Kasumi-1 (cell line): ENCODE measurements at regions not wholly inside any gene's neighbourhood (a gene's known extent, or its start where the extent isn't known, plus 50 kb on each side); places are given as distances from the start of the nearest gene placed in this dataset.
"Not testable (repeated sequence)": the region's sequence is repeated elsewhere in the genome, so short reads cannot be mapped to it uniquely, and the experiment has no call there.

Source experiments
- DNase-seq, 2 experiments: peaks; one replicate each; lab custom pipeline; 2025; lab: John Stamatoyannopoulos, UW

DNA sequence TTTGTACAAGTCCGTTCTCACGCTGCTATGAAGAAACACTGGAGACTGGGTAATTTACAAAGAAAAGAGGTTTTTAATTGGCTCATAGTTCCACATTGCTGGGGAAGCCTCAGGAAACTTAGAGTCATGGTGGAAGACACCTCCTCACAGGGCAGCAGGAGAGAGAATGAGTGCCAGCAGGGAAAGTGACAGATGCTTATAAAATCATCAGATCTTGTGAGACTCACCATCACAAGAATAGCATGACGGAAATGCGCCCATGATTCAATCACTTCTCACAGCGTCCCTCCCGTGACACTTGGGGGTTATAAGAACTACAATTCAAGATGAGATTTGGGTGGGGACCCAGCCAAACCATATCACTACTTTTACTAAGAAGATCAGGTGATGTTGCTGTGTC is 285.8 kb downstream of the TMX3 start:
- DNase-seq: no peak

DNA sequence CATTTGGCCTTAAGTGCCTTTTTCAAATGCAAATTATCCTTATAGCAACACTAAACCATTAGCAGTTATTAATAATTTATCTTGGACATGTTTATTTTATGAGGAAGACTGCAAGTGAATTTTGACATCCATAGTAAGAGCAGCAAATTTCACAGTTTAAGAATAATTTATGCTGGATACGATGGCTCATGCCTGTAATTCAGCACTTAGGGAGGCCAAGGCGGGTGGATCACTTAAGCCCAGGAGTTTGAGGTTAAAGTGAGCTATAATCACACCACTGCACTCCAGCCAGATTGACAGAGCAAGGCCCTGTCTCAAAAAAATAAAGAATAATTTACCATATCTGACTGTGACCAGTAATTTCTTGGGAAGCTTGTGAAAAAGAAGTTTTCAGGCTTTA is 286.2 kb downstream of the TMX3 start:
- DNase-seq: no peak

DNA sequence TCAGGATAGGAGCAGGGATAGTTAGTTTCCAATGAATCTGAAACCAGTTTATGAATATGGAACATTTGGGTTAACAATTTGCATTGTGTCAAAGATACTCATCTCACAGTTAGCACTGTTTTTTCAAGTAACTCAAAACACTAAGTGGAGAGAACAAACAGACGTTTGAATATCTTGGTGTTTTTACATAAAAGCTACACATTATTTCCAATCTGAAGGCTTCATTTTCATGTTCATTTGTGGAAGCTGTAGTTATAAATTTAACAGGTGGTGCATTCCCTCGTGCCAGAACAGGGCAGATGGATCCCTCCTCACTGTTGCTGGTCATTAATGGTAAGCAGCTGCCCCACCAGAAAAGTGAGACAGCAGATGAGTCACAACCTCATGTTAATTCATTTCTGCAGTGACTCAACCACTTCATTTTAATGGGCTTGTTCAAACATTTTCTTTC is 286.9 kb downstream of the TMX3 start:
- no peak for DNase-seq

DNA sequence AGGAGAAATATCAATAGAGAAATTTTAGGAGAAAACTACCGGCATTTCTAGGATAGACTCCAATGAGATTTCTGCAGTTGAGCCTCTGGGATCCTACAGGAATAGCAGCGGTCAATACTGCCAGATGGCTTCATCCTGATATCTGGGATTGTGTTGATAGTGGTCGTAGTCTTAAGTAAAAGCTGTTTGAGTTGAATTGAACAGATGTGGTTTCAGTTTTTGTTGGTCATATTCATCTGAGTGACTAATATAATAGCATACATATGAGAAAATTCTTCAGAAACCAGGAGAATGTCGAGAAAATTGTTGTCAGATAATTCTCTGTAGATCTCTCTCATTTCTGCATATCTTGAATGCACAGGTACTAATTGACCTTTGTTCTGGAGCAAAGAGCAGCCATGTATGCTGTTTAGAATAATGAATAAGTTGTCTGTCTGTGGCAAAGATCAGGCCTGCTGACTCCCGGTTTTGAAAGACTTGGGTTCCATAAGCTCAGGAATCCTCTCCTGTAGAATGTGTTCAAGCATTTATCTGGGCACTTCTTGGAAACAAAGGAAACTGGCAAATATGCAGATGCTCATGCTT is 288.1 kb downstream of the TMX3 start:
- no peak for DNase-seq

DNA sequence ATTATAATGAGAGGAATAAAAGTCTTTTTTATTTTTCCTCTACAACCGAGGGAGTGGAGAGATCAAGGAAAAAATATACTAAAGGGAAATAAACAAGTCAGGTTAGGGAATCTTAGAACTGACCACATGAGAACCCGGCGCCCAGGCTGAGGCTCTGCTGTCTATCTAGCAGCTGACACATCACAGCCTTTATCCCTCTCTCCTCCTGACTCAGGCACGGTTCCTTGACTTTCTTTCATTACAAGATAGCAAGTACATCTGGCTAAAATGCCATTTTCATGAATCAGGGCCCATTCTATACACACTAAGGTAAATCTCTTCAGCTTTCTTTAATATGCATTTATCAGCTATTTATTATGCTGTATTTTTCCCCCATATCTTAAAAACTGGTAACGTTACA is 296.0 kb downstream of the TMX3 start:
- DNase-seq: no peak

DNA sequence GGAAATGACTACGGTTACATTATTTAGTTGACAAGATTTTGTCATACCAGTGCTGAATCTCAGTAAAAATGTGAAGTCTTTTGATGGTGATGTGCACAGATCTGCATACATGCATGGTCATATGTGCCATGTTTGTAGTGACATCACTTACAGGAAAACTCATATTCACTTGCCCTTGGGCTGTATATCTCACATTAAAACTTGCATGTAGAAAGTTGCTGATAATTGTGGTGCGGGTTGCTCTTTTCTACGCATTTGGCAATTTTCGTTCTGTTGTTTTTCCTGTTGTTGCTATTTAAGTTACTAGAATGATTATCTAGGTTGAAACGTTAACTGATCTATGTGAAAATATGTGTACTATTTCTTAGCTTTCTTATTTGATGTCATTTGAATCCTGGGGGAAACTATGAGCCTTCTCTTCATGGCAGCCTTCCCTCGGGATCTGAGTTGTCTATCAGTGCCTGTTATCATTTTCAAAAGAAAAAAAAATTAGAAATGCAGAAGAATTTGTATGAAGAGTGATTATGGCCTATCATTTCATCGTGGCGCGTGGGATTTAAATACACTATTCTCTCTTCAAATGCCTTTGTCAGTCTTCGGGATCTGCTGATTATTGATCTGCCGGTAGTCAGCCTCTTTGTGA is 296.6 kb downstream of the TMX3 start:
- DNase-seq: no peak

DNA sequence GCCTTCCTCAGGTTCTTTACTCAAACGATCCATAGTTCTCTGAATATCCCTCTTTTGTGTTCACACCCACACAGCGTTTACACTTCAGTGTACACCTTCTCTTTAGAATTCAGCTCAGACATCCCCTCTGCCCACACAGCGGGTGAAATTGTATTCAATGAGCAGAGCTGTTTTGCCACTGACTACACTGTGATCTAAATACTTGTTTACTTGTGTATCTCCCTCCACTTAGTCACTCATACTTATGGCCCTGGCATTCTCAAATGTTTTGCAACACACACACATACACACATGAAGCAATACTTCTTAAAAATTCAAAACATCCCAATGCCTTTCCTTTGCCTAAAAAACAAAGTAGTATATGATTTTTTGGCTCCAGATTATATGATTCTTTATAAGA is 297.1 kb downstream of the TMX3 start:
- no peak for DNase-seq

DNA sequence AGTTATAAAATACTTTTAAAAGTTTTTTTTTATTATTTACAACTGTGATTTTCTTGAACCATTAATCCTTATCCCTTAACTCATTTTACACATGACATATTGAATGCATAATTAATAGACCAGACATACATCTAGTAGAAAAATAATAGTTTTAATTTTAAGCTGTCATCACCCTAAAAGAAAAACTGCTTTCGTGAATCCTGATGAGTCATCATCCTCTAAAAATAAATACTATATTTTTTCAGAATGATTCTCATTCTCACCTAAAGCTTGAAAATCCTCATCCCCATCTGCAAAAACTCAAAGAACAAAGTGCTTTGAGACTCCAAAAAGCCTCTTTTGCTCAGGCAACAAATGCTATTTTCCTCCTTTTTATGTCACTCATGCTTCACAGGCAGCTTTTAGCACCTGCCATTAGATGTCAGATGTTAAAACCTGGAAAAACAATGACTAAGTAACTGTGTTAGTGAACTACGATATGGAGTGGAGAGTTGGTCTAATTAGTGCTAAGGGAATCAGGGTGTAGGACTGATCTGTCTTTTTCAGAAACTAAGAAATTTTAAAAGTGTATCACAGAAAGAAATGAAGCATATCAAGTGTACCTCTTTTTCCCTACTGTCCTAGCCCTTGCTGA is 297.6 kb downstream of the TMX3 start:
- no peak for DNase-seq

DNA sequence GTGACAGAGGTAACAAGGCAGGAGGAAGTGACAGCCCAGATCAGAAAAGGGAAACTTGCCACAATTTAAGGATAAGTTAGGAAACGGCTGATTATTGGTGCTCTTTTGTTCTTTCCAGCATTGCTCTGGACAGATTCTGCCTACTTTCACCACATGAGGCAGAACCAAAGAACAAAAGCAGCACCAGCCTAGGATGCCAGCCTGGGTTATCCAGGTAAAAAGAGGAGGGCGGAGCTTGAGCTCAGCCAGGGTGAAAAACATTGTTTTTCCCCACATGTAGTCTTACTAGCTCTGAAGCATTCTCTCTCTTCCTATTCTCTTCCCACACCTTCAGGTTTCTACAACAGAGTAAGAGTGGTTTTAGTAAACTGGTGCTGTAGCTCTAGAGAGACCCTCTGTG is 300.5 kb downstream of the TMX3 start:
- DNase-seq: no peak

DNA sequence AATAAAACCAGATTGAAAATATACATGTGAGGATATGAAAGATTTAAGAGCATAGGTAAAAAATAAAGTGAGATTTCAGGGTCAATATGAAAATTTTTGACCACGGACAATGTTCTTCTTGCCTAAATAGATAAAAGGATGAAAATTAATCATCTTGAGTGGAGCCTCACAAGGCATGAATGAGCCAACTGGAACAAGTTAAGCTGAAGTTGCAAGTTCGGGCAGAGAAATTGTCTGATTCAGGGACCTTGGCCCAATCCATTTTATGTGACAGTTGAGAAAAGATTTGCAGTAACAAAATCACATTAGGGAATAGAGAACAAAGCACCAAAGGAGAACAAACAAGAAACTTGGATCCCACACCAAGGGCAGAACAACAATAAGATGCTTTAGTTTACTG is 305.3 kb downstream of the TMX3 start:
- no peak for DNase-seq

DNA sequence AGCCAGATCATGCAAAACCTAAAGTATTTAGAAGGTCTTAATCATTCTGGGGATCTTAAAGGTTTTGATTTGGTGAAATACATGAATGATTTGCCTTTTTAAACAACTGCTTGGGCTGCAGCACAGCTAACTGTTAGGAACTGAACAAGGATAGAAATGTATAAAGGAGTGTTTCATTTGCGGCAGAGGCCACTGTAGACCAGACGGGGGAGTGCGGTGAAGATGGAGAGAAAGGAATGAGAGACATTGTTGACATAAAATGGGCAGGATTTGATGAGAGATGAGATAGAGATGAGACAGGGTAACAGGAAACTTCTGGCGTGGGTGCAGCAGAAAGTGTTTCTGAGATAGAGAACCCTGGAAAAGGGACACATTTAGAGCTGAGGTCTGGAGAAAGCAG is 308.1 kb downstream of the TMX3 start:
- no peak for DNase-seq

DNA sequence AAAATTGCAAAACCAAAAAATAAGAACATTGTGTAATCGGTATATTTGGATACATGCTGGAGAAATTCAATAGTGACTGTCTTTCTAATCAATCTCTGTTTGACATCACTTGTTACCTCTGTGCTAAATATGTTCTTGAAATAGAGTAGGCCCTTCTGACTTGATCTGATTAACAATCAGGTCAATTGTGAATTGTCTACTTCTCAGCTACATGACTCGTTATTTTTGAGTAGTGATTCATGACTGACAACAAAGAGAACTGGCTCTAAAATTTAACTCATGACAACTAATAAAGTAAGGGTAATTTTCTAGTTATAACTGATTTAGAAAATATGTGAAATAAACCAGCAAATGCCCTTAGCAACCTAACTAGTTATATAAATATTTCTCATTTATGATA is 312.1 kb downstream of the TMX3 start:
- DNase-seq: no peak

DNA sequence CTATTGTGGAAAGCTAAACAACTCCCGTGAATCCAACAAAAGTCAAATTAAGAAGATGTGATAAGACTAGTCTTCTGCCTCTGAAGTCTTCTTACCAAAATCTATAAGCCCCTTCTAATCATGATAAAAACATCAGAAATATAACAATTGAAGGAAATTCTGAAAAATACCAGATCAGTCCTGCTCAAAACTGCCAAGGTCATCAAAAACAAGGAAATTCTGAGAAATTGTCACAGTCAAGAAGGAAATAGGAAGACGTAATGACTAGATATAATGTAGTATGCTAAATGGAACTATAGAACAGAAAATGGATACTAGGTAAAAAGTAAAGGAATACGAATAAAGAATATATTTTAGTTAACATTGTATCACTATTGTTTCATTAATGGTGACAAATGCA is 314.0 kb downstream of the TMX3 start:
- DNase-seq: no peak

DNA sequence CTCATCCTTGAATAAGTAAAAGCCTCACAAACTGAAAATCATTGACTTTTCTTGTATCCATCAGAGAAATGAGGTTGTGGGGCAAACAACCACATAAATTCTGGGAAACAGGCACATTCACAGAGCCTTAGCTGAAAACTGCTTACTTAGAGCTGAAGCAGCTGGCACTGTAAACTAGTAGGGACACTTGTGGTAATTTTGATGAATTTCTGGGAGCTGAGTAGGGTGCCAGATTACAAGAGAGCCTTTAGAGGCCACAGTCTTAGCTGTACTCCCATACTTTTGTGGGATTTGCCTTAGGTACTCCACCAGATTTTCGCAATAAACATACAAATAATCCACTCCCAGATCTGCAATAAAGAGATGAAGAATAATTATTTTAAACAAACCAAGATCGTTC is 315.2 kb downstream of the TMX3 start:
- DNase-seq: no peak

DNA sequence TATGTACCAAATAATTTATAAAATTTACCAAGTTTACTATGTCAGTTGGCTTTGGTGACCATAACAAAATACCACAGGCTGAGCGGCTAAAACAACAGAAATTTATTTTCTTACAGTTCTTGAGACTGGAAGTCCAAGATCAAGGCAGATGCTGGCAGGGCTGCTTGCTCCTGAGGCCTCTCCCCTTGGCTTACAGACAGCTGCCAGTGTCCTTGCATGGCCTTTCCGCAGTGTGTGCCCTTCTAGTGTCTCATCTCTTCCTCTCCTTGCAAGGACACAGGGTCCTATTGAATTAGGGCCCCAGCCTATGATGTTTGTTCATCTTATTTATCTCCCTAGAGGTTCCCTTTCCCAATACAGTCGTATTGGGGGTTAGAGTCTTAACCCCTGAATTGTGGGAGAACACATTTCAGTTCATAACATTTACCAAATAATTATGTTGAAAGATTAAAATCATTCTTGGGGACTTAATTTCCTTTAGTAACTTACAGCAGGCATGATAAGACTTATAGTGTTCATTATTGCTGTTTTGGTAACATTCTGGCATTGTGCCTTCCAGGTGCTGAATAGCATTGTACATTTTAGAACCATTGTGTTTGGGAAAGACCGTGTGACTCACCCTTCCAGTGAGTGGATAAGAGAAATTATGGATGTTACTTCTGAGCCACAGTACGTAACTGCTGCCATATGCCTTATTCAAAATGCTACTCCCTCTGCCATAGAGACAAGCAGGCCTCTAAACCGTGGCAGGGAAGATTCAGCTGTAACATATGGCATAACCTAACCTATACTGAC is 317.5 kb downstream of the TMX3 start:
- DNase-seq: no peak

DNA sequence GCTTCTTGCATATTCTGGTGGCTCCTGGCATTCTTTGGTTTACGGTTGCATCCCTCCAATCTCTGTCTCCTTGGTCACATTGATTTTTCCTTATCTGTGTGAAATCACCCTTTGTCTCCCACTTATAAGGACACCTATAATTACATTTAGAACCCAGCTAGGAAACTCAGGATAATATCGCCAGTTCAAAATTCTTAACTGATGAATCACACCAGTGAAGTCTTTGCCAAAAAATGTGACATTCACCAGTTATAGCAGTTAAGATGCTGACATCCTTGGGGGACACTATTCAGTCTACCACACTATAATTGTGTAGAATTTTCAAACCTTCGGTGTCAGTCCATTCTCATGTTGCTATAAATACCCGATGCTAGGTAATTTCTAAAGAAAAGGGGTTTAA is 320.2 kb downstream of the TMX3 start:
- DNase-seq: no peak

DNA sequence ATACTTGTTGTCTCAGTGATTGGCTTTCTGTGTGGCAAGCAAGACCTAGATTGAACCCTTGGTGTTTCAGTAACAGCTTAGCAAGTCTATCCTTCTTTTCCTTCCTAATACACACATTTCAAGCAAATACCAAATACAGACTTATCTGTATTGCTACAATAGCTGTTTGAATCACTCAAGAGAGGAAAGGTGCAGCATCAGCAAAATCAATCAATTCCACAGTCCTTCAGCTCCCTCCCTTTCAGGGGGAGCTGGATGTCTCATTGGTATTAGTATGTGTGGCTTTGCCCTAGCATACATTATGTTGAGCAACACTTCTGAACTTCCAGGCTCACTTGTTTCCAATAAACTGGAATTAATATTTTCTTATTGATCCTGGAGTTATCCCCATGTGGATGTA is 323.1 kb downstream of the TMX3 start:
- DNase-seq: no peak

DNA sequence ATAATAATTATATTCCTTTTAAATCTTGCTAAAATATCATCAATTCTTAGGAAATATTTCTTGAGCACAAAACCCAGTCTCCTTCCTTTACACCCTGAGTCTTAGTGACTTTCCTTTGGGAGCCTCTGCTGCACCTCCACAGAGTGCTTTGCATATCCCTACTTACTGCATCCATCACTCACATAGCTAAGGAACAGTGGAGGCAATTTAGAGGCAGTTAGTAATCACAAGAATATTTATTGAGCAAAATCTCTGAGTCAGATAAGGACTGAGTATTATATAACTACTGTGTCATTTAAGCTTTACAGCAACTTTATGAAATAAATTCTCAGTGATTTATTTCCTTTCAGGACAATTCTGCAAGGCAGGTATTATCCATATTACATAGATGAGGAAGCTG is 327.7 kb downstream of the TMX3 start:
- no peak for DNase-seq

DNA sequence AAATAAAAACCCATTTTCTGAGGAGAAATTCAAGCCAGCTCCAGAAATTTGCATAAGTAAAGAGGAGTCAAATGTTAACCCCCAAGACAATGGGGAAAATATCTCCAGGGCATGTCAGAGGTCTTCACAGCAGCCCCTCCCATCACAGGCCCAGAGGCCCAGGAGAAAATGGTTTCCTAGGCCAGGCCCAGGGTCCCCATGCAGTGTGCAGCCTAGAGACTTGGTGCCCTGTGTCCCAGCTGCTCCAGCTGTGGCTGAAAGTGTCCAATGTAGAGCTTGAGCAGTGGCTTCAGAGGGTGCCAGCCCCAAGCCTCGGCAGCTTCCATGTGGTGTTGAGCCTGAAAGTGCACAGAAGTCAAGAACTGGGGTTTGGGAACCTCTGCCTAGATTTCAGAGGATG is 330.9 kb downstream of the TMX3 start:
- not testable (repeated sequence) for DNase-seq

DNA sequence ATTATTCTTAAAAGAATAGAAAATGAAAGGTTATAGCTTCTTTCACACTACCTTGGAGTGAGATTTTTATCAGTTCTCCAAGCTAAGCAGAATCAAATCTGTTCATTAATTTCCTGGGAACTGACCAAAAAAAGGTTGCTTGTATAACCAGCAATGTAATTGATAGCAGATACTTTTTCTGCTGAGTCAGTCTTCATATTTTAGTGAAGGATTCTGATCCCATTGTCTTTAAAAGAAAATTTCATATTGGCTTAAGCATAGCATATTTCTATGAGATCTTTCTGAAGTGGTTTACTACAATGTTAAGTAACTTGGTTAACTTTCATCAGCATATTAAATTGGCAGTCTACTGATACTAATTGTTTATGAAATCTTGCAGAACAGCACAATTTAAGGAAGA is 338.0 kb downstream of the TMX3 start:
- no peak for DNase-seq

DNA sequence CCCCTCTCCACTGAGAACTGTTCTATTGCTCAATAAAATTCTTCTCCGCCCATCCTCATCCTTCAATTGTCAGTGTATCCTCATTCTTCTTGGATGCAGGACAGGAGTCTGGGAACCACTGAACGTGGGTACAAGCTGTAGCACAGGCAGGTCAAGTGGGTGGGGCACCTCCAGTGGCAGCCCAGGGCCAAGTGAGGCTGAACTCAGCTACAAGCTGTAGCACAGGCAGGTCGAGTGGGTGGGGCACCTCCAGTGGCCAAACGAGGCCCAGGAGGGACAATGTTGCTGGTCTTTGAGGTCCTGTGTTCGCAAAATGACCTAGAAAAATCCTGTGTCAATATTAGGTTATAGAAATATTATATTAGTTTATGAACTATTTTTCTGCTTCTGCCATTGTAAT is 352.0 kb downstream of the TMX3 start:
- no peak for DNase-seq

DNA sequence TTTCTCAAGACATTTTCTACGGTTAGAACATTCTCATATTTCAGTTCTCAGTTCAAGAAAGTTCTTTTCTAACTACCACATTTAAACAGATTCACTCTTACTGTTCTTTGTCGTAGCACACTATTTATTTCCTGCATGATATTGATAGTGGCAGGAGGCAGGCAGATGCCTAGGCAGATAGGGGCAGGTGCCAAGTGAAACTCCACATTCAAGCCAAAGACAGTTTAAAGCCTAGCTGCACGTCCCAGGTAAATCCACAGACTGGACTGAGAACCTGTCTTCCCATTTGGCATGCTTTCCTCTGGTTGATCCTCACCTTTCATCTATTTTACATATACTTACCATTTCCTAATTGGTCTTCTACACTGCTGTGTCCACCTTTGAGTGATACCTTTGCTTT is 359.3 kb downstream of the TMX3 start:
- DNase-seq: no peak

DNA sequence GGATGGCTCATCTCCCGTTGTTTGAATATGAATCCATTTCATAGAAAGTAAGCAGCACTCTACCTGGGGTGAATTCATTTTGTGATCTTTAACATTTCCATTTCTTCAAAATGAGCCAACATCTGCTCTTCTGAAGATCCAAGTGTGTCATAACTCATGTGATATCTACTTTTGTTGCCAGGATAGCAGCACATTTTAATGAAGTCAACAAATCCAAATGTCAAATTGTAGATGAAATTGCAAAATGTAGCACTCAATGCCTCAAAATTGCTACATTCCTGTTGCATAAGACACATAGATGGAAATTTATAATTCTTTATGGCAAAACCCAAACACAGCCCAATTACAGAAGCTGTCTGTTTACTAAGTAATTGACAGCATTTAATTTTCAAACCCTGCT is 360.7 kb downstream of the TMX3 start:
- DNase-seq: no peak
